ENCODE measurements at regions not wholly inside any gene's neighbourhood (a gene's known extent, or its start where the extent isn't known, plus 50 kb on each side); places are given as distances from the start of the nearest gene placed in this dataset.

DNA sequence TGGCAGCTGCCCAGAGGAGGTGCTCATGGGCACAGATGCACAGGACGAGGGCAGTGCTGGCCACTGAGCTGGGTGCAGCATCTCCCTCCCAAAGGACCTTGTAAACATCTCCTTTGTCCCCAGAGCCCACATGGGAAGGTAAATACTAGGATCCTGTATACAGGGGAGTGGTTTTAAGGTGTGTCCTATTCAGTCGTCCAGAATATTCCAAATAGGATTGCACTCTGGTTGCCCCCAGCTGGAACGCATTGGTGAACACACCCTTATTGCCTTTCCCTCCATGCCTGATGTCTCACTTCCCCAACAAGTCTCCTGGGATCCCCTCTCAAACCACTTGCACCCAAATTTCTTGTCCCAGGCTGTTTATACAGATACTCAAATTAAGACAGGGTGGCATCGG lies 152.0 kb upstream of the PCBD1 start:
- TF ChIP-seq, protein P1, sequence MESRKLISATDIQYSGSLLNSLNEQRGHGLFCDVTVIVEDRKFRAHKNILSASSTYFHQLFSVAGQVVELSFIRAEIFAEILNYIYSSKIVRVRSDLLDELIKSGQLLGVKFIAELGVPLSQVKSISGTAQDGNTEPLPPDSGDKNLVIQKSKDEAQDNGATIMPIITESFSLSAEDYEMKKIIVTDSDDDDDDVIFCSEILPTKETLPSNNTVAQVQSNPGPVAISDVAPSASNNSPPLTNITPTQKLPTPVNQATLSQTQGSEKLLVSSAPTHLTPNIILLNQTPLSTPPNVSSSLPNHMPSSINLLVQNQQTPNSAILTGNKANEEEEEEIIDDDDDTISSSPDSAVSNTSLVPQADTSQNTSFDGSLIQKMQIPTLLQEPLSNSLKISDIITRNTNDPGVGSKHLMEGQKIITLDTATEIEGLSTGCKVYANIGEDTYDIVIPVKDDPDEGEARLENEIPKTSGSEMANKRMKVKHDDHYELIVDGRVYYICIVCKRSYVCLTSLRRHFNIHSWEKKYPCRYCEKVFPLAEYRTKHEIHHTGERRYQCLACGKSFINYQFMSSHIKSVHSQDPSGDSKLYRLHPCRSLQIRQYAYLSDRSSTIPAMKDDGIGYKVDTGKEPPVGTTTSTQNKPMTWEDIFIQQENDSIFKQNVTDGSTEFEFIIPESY (IDR thresholded peaks at IDR 0.05; ENCODE audit: extremely low read depth, insufficient replicate concordance, low read length) = no peak
- TF ChIP-seq, protein P2, sequence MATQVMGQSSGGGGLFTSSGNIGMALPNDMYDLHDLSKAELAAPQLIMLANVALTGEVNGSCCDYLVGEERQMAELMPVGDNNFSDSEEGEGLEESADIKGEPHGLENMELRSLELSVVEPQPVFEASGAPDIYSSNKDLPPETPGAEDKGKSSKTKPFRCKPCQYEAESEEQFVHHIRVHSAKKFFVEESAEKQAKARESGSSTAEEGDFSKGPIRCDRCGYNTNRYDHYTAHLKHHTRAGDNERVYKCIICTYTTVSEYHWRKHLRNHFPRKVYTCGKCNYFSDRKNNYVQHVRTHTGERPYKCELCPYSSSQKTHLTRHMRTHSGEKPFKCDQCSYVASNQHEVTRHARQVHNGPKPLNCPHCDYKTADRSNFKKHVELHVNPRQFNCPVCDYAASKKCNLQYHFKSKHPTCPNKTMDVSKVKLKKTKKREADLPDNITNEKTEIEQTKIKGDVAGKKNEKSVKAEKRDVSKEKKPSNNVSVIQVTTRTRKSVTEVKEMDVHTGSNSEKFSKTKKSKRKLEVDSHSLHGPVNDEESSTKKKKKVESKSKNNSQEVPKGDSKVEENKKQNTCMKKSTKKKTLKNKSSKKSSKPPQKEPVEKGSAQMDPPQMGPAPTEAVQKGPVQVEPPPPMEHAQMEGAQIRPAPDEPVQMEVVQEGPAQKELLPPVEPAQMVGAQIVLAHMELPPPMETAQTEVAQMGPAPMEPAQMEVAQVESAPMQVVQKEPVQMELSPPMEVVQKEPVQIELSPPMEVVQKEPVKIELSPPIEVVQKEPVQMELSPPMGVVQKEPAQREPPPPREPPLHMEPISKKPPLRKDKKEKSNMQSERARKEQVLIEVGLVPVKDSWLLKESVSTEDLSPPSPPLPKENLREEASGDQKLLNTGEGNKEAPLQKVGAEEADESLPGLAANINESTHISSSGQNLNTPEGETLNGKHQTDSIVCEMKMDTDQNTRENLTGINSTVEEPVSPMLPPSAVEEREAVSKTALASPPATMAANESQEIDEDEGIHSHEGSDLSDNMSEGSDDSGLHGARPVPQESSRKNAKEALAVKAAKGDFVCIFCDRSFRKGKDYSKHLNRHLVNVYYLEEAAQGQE (IDR thresholded peaks at IDR 0.05; ENCODE audit: low read depth) = no peak
- TF ChIP-seq, protein P3, sequence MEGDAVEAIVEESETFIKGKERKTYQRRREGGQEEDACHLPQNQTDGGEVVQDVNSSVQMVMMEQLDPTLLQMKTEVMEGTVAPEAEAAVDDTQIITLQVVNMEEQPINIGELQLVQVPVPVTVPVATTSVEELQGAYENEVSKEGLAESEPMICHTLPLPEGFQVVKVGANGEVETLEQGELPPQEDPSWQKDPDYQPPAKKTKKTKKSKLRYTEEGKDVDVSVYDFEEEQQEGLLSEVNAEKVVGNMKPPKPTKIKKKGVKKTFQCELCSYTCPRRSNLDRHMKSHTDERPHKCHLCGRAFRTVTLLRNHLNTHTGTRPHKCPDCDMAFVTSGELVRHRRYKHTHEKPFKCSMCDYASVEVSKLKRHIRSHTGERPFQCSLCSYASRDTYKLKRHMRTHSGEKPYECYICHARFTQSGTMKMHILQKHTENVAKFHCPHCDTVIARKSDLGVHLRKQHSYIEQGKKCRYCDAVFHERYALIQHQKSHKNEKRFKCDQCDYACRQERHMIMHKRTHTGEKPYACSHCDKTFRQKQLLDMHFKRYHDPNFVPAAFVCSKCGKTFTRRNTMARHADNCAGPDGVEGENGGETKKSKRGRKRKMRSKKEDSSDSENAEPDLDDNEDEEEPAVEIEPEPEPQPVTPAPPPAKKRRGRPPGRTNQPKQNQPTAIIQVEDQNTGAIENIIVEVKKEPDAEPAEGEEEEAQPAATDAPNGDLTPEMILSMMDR (IDR thresholded peaks at IDR 0.05 in 2 of 3, conservative IDR thresholded peaks at IDR 0.05 in 1 of 3; ENCODE audit: borderline replicate concordance in 1 of 3, insufficient read depth in 1 of 3, low read depth in 2 of 3, low read length in 2 of 3) = no peak
- TF ChIP-seq EZH2phosphoT487 (IDR thresholded peaks at IDR 0.05; ENCODE audit: borderline replicate concordance) = no peak
- no peak for TF ChIP-seq EZH2 (IDR thresholded peaks at IDR 0.05)
- no peak for TF ChIP-seq SRF (IDR thresholded peaks at IDR 0.05; ENCODE audit: low read depth)
- TF ChIP-seq YY1 (IDR thresholded peaks at IDR 0.05; ENCODE audit: extremely low read depth, insufficient replicate concordance, low read depth, low read length) = no peak
- no peak for TF ChIP-seq JUND (IDR thresholded peaks at IDR 0.05)
- TF ChIP-seq CBX3 (IDR thresholded peaks at IDR 0.05; ENCODE audit: low read depth) = no peak
- TF ChIP-seq POLR2A (IDR thresholded peaks at IDR 0.05; ENCODE audit: borderline replicate concordance, extremely low read depth, insufficient read depth, insufficient read length) = no peak
- no peak for TF ChIP-seq EGR1 (IDR thresholded peaks at IDR 0.05; ENCODE audit: low read depth)
- no peak for TF ChIP-seq POLR2AphosphoS5 (IDR thresholded peaks at IDR 0.05; ENCODE audit: low read depth, low read length)
- TF ChIP-seq TCF7L2 (IDR thresholded peaks at IDR 0.05; ENCODE audit: borderline replicate concordance, extremely low read depth, insufficient read depth, insufficient read length) = no peak

Measured in HCT116 (cell line).